GM18867 (cell line): ENCODE measurements at regions not wholly inside any gene's neighbourhood (a gene's known extent, or its start where the extent isn't known, plus 50 kb on each side); places are given as distances from the start of the nearest gene placed in this dataset.
"Not testable (repeated sequence)": the region's sequence is repeated elsewhere in the genome, so short reads cannot be mapped to it uniquely, and the experiment has no call there.

Experiments used
- ATAC-seq: cut with Tn5 transposase; IDR thresholded peaks from one replicate; pipeline ENCODE4 v1.9.1; 2021; ENCODE audit warnings: mild to moderate bottlenecking, moderate library complexity; ENCODE audit not compliant: unreplicated experiment

DNA sequence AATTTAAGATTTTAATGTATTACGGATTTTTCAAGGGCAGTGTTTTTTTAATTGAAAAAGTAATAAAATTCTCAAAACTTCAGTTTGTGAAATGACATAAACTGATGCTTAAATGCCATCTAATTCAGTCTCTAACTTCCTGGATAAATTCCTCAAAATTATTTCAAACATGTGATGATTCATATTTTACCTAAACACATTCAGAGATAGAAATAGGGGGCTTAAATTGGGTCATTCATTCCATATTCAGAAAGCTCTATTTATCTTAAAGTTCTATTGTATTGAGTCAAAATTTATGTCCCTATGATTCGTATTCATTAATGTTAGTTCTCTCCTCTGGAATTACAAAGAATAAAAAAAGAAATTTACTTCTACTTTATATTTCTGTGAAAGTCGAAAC, 713.6 kb upstream of the CHRM3 start:
- no peak for ATAC-seq

- no peak for ATAC-seq
Observed at GRCh38 chr1:238672262-238672661, 714.1 kb upstream of the CHRM3 start.

DNA sequence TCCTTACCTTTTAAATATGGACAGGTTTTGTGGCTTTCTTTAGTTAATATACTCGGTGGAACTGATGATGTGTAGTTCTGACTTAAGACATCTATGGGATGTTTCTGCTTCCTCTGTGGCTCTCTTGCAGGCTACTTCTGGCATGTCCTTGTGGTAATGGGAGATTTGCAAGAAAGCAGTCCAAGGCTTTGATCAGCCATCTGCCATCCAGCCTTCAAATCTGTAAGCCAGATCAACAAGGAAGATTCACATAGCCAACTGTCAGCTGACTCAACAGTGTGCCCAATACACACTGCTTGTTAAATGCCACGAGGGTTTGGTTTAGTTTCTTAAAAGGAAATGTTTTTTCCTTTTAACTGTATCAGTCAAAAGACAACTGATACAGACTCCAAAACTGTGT, 722.2 kb upstream of the CHRM3 start:
- no peak for ATAC-seq

- ATAC-seq = no peak
Observed at GRCh38 chr1:238660849-238661248, 725.5 kb upstream of the CHRM3 start.

DNA sequence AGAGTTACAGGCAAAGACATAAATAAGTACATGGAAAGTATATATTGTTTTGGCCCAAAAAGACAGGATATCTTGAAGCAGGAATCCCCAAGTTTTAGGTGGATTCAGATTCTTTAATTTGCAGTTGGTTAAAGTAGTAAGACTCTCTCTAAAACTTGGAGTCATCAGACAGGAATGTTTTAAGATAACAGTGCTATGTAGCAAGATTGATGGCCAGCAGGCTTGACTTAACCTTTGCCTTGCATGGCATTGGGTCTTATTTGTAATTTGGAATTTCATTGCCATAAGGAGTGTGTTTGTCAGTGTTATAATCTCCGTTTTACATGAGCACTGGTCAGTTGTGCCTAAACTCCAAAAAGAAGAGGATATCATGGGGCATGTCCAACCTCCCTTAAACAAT, 727.6 kb upstream of the CHRM3 start:
- ATAC-seq = no peak

DNA sequence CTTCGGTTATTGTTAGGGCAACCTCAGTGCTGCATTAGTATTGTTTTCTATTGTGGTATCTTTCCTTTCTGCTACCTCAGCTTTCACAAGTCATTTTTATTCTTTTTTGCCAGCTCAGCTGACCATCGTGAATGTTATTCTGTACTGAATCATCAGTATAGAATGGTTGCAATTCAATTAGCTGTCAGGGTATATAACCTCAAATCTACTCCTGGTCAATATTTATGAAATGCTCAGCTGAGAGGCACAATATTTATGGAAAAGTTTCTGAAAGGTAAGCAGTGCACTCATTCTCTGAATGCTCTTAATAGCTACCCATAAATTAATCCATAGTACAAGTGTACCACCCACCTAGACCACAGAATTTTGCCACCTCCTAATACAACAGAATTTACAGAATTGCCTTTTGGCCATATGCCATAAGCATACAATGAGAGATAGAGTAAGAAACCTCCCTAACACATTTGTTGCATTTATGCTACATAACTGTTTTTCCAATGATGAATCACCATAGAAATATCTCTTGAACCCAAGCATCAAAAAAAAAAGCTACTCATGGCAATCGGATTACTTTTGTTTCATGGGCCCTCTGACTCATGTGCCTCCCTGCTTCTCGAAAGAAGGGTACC, 732.6 kb upstream of the CHRM3 start:
- ATAC-seq = no peak

DNA sequence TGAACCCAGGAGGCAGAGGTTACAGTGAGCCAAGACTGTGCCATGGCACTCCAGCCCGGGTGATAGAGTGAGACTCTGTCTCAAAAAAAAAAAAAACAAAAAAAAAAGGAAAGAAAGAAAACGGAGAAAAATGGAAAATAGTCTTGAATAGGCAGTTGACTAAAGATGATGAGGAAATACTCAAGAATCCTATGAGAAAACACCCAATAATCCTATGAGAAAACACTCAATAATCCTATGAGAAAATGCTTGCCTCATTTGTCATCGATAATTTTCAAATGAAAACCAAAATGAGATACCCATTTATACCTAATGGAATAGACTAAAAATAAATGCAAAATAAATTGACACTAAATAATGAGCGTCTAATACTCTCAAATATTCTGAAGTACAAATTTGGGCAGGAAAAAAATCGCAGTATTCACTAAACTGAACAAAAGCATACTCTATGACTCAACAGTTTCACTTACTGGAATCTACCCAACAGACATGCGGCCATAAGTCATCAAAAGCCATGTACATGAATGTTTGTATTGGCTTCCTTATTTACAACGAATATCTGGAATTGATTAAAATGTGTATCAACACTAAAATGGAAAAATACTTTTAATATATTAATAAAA, 733.9 kb upstream of the CHRM3 start:
- no peak for ATAC-seq

DNA sequence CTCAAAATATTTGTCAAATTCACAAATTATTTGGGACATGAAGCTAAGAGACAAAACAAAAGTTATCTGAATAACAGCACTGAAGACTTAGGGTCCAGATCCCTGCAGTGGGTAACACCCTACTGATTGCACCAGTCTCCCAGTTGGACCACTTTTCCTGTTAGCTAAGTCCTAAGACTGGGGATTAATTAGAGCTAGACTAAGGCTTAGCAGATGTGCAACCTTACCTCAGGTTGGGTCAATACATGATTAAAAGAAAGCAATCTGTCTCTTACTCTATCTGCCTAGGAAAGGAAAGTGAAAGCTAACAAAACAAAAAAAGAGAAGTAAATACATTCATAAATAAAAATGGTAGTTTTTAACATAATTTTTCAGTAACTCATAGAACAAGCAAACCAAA, 737.2 kb upstream of the CHRM3 start:
- ATAC-seq = no peak

DNA sequence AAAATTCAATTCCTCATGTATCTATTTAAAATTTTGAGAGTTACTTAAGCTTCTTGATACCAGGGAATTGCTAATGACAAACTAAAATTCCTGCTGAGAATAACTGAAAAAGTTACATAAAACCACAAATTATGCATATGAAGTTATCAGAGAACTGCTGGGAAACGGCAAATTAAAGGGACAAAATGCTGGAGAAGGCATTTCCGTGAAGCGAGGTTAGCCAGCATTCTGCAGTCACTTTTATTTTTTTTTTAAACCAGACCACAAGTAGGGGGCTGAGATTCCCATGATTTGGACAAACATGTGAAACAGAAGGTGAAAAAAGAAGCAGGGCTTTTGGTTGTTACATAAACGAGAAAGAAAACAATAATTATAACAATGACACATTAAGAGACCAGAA, 737.6 kb upstream of the CHRM3 start:
- no peak for ATAC-seq

DNA sequence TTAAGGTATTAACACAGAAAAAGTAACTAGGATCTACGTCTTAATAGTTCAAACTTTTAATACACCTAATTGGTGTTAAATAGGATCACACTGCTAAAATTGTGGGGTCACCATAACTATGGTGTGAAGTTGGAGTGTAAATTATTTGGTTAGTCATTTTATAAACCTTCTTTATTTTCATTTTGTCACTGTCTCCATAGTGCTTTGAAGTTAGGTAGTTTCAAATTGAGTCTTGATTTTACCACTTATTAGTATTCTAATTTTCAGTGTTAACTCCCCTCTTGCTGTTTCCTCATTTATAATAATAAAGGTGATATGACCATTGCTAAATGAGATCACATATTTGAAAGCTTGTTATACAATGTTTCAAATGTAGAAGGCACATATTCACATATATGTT, 738.1 kb upstream of the CHRM3 start:
- peak; percentile 37 for ATAC-seq

DNA sequence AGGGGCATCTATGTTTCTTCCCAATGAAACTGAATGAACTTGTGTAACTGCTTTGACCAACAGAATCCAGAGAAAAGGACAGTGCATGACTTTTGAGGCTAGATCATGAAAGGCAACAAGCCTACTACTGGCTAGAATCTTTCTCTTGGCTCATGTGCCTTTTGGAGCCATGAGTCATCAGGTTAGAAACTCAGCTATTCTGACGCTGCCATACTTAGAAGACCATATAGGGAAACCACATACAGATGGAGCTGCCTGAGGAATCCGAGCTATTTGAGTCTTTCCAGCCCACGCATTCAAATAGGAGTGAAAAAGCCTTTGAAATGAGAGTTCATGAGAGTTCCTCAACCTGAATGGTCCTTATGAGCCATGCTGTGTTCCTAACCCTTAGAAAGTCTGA, 738.5 kb upstream of the CHRM3 start:
- ATAC-seq = peak; percentile 38

GRCh38 chr1:238642231-238642630, 744.1 kb upstream of the CHRM3 start:
- no peak for ATAC-seq

DNA sequence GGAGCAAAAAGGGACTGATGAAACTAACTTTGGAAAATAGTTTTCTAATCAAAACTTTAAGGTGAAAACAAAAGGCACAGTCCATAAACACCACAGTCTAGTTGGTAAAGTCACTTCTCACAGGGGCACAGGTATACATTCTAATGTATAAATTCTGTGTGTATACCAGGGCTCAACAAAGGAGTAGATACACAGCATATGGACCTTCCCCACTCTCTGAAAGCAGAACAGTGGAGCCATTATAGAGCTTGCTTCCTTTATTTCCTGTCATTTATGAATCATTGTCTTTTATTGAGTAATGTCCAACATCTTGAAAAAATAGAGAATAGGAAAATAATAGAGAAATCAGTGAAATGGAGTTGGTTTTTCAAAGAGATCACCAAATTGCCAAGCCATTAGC, 746.5 kb upstream of the CHRM3 start:
- no peak for ATAC-seq

DNA sequence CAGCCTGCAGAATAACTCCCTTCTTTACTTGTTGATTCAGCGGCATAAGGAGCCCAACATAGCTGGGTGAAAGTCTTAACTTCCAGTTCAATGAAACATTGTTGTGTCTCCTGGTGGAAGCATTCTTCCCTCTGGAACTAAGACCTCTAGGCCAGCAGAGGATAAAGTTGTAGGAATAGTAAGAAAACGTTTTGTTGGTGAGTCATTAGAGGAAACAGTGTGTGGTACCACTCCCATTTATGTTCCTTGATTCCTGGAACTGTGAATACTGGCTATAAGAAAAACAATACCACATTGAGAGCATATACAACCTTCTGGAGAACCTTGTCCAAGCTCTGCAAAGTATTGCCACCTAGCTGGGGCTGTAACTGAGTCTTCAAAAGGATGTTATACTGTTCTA, 737.4 kb upstream of the ZP4 start:
- ATAC-seq = no peak

DNA sequence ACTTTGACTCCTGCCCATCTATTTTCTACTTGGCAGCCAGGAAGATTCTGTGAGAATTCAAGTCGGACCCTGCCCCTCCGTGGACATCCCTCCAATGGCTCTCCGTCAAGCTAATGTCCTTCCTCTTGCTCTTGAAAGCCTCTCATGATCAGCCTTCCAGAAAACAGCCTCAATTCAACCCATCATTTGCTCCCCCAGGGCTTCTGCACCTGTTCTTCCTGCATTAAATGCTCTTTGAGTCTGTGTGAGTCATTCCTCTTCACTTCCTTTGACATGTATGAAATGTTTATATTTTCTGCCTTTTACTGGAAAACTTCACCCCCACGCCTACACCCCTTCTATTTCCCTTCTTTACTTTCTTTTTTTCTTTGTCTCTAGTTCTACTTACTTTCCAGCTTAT, 734.1 kb upstream of the ZP4 start:
- no peak for ATAC-seq

GRCh38 chr1:238621405-238621804, 730.7 kb upstream of the ZP4 start:
- no peak for ATAC-seq

- no peak for ATAC-seq
Observed at GRCh38 chr1:238619652-238620051, 728.9 kb upstream of the ZP4 start.

- ATAC-seq = no peak
Observed at GRCh38 chr1:238611406-238611805, 720.7 kb upstream of the ZP4 start.

DNA sequence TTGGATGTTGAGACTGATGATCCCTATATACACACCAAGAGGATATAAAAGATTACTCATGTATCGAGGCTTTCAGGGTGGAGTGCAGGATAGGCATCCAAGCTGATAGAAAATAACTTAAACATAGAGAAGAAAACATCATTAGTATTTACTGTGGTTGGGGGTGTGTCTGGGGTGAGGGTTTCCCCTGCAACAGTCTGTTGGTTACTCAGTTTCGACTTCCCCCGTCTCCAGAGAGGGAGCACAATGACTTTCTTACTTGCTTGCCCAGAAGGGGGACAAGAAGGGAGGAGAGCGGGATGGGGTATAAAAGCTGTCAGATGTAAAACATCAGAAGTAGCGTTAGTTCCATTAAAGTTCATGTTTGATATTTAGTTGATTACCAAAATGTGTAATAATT, 717.4 kb upstream of the ZP4 start:
- ATAC-seq = no peak

GRCh38 chr1:238606896-238607295, 716.2 kb upstream of the ZP4 start:
- ATAC-seq = no peak

DNA sequence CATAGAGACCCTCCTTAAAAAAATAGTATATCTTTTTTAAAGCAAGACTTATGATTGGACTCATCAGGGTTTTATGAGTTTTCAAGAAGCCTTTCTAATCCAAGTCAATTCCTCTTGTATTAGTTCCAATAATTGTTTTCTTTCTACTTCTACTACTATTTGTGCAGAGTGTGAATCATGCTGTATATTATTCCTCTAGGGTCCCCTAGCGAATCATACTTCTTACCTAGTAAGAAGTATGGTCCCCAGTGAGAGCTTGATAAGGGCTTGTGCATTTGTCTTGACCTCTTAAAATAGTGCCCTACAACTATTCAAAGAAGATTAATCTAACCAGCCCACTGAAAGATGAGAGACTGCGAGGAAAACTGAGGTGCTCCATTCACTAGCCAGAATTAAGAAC, 715.7 kb upstream of the ZP4 start:
- ATAC-seq = no peak

DNA sequence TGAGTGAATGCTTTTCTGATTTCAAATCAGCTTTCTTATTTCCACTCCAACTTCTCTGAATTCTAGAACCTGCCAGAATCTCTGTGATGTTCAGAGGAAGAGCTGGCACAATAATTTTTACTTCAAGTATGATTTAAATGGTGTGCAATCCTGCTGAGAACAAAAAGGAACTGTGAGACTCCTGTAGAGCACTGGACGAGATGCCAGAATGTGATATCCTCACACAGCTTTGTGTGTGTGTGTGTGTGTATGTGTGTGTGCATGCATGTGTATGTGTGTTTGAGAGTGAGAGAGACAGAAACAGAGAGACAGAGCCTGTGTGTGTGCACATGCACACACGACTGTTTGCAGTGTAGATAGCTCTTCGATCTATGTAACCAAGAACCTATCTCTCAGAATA, 713.6 kb upstream of the ZP4 start:
- no peak for ATAC-seq

GRCh38 chr1:238601604-238602003, 710.9 kb upstream of the ZP4 start:
- ATAC-seq = not testable (repeated sequence)
